ENCODE measurements at regions not wholly inside any gene's neighbourhood (a gene's known extent, or its start where the extent isn't known, plus 50 kb on each side); places are given as distances from the start of the nearest gene placed in this dataset.

- TF ChIP-seq CTCF (IDR thresholded peaks at IDR 0.05 in 4 of 5, conservative IDR thresholded peaks at IDR 0.05 in 1 of 5) (no peak), POLR2A (IDR thresholded peaks at IDR 0.05) (no peak)
These were observed 624.9 kb downstream of the CBLN2 start for GRCh38 chr18:71919211-71919610.
